Mammary epithelial cell (primary cell): ENCODE measurements at regions not wholly inside any gene's neighbourhood (a gene's known extent, or its start where the extent isn't known, plus 50 kb on each side); places are given as distances from the start of the nearest gene placed in this dataset.

Source experiments
- CTCF ChIP-seq, 2 donors: IDR thresholded peaks in 1 of 2; conservative IDR thresholded peaks in 1 of 2; 2 replicates each; pipeline ENCODE4 v1.5.1; 2011 to 2012; ENCODE audit warnings: inconsistent platforms in 2 of 2, low read length in 2 of 2, mild to moderate bottlenecking in 2 of 2, control low read depth in 1 of 2, low read depth in 1 of 2; ENCODE audit not compliant: insufficient read depth in 1 of 2; ENCODE audit errors: extremely low read depth in 1 of 2
- EZH2 ChIP-seq: IDR thresholded peaks from 2 replicates; pipeline ENCODE4 v1.6.1; 2012; ENCODE audit warnings: low read length, inconsistent platforms, borderline replicate concordance

DNA sequence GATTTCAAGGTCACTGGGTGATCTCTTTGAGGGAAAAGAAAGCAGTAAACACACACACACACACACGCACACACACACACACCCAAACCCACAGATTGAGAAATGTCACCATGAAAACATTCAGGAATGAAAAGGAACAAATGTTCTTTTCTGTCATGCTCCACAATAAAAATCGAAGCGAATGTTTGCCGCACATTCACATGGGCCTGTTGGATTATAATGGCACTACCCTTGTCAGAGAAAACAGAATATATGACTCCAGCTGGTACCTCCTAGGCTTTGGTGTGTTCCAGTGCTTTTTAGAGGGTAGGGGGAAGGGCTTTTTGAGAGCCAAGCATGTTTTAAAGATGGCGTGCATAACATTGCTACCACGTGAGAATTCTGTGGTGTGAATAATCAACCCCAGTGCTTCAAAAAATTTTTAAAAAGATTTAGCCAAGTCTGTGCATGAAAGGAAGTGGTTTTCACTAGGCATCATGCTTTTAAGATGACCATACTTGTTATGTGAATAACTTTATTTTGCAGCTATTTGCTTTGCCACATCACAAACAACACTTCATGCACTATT lies 120.8 kb upstream of the ZNF608 start:
- TF ChIP-seq CTCF (conservative IDR thresholded peaks at IDR 0.05 in 1 of 2, IDR thresholded peaks at IDR 0.05 in 1 of 2; ENCODE audit: extremely low read depth in 1 of 2, insufficient read depth in 1 of 2, low read depth in 1 of 2, low read length in 2 of 2) (no peak), EZH2 (no peak)
